NT2/D1 (cell line): ENCODE measurements at regions not wholly inside any gene's neighbourhood (a gene's known extent, or its start where the extent isn't known, plus 50 kb on each side); places are given as distances from the start of the nearest gene placed in this dataset.

Source experiments
- SUZ12 ChIP-seq: IDR thresholded peaks from 2 replicates; pipeline ENCODE4 v1.6.1; 2011; ENCODE audit not compliant: insufficient read length, insufficient read depth; ENCODE audit errors: extremely low read depth
- ZNF274 ChIP-seq: IDR thresholded peaks from 2 replicates; pipeline ENCODE4 v1.6.1; 2011; ENCODE audit warnings: mild to moderate bottlenecking, low read depth, low read length

GRCh38 chr3:22745321-22745720, 457.8 kb upstream of the UBE2E2 start:
- TF ChIP-seq SUZ12, result no peak
- TF ChIP-seq ZNF274, result no peak
